ENCODE measurements at regions not wholly inside any gene's neighbourhood (a gene's known extent, or its start where the extent isn't known, plus 50 kb on each side); places are given as distances from the start of the nearest gene placed in this dataset.

DNA sequence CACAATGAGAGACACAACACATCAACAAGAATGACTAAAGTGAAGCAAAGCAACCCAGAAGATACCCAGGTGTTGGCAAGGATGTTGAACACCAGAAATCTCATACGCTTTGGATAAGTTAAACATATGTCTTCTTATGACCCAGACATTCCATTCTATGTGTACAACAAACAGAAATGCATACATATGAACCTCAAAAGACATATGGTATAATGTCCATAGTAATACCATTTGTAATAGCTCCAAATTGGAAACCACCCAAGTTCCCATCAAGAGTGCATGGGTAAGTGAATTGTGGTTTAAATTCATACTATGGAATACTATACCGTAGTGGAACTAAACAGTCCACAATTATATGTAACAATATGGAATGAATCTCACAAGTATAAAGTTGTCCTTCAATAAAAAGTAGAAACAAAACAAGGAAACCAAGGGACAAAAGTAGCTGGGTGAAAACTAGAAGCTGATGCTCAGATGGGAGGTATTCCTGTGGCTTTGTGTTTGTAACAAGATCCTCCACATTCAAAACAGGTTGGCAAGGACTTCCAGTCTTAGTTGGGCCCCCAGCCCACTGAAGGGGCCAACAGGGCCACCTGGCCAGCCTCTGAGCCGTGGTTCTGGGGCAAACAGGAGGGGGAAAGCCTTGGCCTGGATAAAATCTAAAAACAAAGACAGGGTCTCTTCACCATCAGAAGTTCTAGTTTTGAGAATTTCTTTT lies 171.8 kb upstream of the PITX1 start:
- DNase-seq (ENCODE audit: low spot score), result peak; percentile 48

- no peak for DNase-seq (ENCODE audit: low spot score)
Observed at GRCh38 chr5:135204151-135204600, 170.1 kb upstream of the PITX1 start.

DNA sequence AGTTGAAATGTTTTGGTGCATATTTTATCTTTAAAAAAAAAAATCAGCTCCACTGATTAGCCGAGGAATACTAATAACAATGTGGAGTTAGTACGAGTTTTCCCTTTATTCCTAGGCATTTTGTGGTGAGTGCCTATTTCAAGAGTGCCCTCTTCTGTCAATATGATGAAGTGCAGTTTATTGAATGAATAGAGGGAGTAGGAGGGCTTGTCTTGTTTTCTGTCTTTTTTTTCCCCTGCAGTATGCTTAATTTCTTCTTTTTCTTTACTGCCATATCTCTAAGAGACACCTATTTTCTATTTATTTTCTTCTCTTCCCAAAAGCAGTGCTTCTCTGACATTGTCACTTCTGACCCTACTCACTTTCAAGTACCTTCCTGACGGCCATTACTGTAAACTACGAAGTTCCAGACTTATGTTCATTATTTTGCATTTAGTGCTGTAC lies 169.6 kb upstream of the PITX1 start:
- DNase-seq (ENCODE audit: low spot score), result no peak

GRCh38 chr5:135203019-135203418 lies 169.0 kb upstream of the PITX1 start:
- DNase-seq (ENCODE audit: low spot score), result no peak

- DNase-seq (ENCODE audit: low spot score), result no peak
Observed at GRCh38 chr5:135199919-135200318, 165.9 kb upstream of the PITX1 start.

DNA sequence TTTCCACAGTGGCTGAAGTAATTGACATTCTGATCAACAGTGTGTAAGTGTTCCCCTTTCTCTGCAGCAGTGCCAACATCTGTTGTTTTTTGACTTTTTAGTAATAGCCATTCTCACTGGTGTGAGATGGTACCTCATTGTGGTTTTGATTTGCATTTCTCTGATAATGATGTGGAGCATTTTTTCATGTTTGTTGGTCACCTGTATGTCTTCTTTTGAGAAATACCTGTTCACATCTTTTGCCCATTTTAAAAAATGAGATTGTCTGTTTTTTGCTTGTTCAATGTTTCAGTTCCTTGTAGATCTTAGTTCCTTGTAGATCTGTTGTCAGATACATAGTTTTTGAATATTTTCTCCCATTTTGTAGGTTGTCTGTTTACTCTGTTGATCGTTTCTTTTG lies 162.5 kb upstream of the PITX1 start:
- DNase-seq (ENCODE audit: low spot score), result no peak

- no peak for DNase-seq (ENCODE audit: low spot score)
Observed at GRCh38 chr5:135195270-135195608, 161.2 kb upstream of the PITX1 start.

- no peak for DNase-seq (ENCODE audit: low spot score)
Observed at GRCh38 chr5:135194573-135195269, 160.7 kb upstream of the PITX1 start.

DNA sequence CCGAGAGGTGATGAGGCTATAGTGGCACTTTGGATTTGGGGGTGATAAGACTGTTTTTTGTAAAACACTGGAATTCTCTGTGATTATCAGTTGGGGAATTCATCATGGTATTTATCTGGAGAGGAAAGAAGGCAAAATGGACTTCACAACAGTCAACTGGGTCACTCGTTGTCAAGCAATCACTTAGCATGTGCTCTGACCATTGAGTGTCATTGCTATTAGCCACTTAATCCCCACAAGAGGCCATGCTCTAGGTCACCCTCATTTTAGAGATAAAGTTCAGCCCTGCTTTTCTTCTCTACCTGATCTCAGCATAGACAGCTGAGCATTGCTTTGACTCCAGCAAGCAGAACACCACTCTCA lies 160.1 kb upstream of the PITX1 start:
- DNase-seq (ENCODE audit: low spot score), result no peak

DNA sequence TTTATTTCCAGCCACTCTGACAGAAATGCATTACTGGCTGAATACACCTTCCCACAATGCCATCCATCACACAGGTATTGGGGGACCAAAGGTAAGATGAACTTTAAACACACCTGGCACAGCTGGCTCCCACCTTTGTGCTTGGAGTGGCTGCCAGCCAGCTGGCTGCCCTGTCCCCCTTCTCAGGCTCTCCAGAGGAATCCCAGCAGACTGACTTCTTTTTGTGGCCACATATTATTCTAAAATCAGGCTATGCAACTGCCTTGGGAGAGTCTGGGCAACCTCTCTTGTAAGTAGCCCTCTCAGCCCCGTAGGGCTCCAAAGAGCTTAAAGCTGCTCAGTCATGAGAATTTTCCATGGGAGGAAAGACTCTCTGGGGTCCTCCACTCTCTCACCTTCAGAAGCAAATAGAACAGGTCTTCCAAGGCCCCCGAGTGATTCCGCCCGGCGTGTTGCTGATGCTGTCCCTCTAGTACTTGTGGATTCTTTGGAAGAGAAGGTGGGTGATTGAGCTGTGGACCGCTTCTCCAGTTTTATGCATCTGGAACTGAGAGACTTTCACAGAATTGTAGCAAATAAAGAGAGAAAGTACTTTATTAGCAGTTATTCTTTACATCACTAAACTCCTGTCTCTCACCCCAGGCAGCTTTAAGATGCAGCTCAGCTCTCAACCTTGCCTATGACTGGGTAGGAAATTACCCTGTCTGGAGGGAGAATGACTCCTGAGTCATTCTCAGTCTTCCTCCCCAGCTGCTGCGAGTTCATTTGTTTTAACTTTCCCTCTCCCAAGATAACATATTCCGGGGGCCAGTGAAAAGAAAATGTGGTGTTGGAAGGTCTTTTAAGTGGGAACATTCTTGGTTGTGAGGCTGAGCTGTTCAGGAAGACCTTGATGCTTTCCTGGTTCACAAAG lies 159.4 kb upstream of the PITX1 start:
- DNase-seq (ENCODE audit: low spot score), result no peak

- DNase-seq (ENCODE audit: low spot score), result no peak
Observed at GRCh38 chr5:135192351-135192750, 158.3 kb upstream of the PITX1 start.

- DNase-seq (ENCODE audit: low spot score), result peak; percentile 85
Observed at GRCh38 chr5:135191084-135191826, 157.2 kb upstream of the PITX1 start.

DNA sequence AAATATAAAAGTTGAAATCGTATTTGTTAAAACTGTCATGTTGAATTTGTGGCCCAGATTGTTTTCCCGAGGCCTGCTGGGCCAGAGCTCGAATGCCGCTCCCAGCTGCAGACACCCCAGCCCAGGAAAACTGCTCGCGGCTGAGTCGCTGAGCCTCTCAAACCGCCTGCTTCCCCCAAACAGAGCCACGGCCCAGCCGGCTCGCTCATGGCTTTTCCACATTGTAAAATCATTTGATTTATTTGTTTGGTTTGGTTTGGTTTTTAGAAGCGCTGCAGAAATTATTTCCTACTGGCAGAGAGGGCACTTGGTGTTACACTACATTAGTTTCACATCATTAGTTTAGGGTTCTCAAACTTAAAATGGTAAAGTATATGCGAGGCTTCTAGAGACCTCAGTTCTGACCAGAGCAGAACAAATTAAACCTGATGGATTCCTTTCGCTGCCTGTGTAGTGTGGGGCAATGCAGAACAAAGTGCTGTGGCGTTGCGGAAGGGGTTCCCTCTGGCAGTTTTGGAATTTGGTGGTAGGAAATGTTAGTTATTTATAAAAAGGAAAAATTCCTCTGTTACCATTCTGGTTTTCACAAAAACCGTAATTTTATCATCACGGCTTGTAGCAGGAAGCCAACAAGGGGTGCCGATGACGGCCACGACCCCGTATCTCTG lies 156.5 kb upstream of the PITX1 start:
- DNase-seq (ENCODE audit: low spot score), result no peak

DNA sequence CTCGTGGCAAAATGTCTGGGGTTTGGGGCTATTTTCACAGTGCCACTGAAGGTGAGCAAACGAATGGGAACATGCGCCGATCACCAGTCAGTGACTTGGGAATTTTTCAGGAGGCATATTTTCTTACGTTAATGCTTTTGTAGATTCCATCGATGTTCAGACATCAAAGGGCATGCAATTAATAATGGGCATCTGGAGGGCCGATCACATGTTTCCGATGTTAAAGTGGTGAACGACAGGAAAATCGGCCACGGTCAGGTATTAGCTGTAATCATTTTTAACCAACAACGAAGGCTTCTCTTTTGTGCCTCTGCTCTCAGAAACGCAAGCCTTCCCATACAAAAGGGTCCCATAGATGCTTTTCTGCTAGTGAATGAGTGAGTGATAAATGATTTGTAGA lies 155.0 kb upstream of the PITX1 start:
- no peak for DNase-seq (ENCODE audit: low spot score)

DNA sequence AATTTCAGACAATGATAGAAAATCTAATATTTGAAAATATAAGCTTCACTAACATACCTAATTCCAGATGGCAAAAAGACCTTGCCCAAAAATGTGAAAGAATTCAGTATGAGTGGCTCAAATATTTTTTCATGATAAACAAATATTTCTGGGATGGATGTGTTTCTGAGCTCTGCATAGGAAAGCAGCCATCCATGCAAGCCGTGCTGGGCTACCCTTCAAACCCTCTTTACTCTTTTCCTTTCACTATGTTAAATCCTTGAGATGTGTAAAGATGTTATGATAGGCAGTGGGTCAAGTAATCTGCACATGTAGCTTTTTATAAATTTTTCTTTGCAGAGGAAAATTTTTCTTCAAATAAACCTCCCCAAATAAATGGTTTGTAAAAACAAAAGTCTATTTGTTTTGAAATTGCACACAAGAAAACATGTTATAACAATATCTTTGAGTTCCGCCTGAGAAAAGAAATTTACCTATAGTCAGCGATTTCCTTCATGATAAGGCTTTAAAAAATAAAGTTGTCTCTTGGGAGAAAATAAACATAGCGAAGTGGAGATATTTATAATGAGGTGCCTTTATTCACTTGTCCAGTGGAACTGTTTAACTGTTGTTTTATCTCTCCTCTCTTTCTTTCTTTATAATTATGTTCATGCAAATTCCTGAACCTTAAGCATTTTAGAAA lies 154.3 kb upstream of the PITX1 start:
- DNase-seq (ENCODE audit: low spot score), result no peak

DNA sequence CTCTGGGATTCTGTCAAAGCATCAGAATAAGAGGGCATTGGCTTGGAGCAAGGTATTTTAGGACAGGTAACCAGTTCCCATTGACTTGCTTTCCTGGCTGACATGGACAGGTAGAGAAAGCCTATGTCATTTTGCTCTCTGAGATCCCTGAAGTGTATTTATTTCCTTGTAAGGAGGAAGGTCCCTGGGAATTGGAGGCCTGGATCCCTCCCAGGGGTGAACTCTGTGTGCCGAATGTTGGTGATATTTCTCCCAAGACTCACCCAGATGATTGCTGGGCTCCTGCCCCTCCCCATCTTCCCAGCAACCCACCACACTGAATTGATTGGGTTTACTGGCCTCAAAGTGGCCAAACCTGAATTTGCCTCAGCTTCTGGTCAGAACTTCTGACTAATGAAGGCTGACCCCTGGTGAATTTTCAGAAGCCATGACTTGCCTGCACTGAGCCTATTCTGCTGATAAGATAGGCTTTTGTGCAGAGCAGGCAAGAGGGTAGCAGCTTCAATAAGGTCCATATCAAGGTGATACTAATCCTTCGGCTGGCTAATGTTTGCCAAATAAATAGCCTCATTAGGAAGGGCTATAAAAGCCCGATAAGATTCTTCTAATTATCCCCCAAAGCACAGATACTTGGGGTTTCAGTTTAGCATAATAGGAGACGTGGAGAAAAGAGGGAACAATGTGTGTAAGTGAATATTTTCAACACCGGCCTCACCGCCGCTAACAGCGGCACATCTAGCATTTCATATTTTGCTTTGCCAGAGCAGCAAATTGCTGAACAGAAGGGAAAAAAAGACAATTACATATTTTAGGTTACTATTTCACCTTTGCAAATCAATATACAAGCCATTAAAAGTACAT lies 152.9 kb upstream of the PITX1 start:
- DNase-seq (ENCODE audit: low spot score), result no peak

DNA sequence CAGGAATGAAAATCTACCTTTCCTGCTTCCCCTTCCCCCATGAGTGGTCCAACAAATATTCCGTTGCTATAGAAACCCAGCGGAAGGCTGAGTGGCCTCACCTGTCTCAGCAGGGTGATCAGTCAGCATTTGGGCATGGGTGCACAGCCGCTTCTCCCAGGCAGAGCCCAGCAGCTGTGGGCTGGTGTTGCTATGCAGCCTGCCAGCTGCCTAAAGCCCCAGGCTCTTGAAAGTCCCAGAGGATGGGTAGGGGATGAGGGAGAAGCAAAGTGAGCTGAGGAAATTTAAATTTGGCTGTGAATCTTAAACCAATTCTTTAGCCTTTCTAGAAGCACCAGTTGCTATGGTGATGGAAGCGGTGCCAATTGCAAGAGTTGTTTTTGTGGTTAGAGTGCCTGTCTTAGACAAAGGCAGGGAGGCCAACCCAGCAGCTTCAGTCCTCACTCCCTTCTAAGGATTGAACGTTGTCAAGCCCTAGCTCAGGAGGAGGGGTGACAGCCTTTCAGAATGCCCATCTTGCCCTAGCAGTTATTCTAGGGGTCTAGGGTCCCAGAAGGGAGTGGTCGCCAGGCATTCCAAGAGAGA lies 151.5 kb upstream of the PITX1 start:
- no peak for DNase-seq (ENCODE audit: low spot score)

- no peak for DNase-seq (ENCODE audit: low spot score)
Observed at GRCh38 chr5:135184646-135185045, 150.6 kb upstream of the PITX1 start.

DNA sequence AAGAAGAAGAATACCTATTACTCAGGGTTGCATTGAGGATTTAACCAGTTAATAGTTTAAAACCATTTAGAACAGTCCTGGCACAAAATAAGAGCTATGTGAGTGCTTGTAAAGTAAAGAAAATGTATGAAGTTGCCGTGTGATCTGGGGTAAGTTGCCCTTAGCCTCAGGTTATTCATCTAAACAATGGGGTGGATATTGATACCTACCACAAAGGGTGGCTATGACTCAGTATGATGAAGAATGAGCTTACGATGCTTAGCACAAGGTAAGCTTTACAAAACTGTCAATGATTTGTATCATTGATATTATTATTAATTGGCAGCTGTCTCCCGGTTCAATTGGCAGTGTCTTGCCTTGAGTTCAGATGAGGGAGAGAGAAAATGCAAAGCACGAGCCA lies 149.4 kb upstream of the PITX1 start:
- no peak for DNase-seq (ENCODE audit: low spot score)

GRCh38 chr5:135182675-135183074 lies 148.6 kb upstream of the PITX1 start:
- no peak for DNase-seq (ENCODE audit: low spot score)
